ENCODE measurements at regions not wholly inside any gene's neighbourhood (a gene's known extent, or its start where the extent isn't known, plus 50 kb on each side); places are given as distances from the start of the nearest gene placed in this dataset.

DNA sequence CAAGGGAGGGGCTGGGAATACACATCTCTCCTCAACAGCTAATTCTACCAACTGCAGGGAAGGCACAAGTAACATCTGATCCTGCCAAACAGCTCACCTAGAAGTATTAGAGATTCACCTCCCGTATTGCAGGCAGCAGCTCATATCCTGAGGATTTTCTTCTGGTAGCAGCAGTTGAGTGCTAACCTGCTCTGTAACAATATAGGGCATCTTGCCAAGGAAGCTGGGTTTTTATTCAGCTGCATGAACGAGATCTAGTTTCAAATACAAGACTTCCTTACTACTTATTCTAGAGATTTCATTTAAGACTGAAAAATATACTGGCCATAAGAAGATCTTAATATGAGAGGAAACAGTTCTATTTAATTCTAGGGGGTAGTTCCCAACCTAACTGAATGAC, 261.4 kb upstream of the USP15 start:
- Histone ChIP-seq H3K9me1 (ENCODE audit: control insufficient read depth, extremely low read depth, insufficient read depth, low read length) (no peaks in the 10 kb centered on the region), H3K27me3 (ENCODE audit: control insufficient read depth, extremely low read depth, insufficient read depth, low read length) (no peaks in the 10 kb centered on the region), H3K79me2 (ENCODE audit: control insufficient read depth, insufficient read depth, low read length) (no peaks in the 10 kb centered on the region), H3K4me3 (ENCODE audit: control insufficient read depth in 2 of 3, extremely low read depth in 1 of 3, insufficient read depth in 2 of 3, low read depth in 1 of 3, low read length in 3 of 3) (no peak overlapping the region), H3K4me1 (ENCODE audit: control insufficient read depth, extremely low read depth, insufficient read depth, low read length) (no peaks in the 10 kb centered on the region), H3K36me3 (ENCODE audit: control insufficient read depth in 2 of 2, extremely low read depth in 1 of 2, insufficient read depth in 2 of 2, low read length in 2 of 2) (no peaks in the 10 kb centered on the region), H3K27ac (ENCODE audit: control insufficient read depth, insufficient read depth, low read length) (no peak overlapping the region), H3K9me3 (ENCODE audit: control insufficient read depth, low read depth, low read length) (no peaks in the 10 kb centered on the region), H4K20me1 (ENCODE audit: control insufficient read depth, extremely low read depth, insufficient read depth, low read length) (no peaks in the 10 kb centered on the region), H3K9ac (ENCODE audit: control insufficient read depth, extremely low read depth, insufficient read depth, low read length) (no peak overlapping the region), H2AFZ (ENCODE audit: control insufficient read depth, low read length) (no peak overlapping the region), H3K4me2 (ENCODE audit: control insufficient read depth, extremely low read depth, insufficient read depth, low read depth, low read length) (no peak overlapping the region)
- FAIRE-seq (no peak), DNase-seq (ENCODE audit: low read depth, low spot score) (no peak)
- TF ChIP-seq EZH2 (IDR thresholded peaks at IDR 0.05; ENCODE audit: low read length) (no peak), CTCF (optimal IDR thresholded peaks at IDR 0.05 in 1 of 3, IDR thresholded peaks at IDR 0.05 in 1 of 3, conservative IDR thresholded peaks at IDR 0.05 in 1 of 3; ENCODE audit: extremely low read depth in 1 of 3, insufficient read depth in 2 of 3, low read length in 3 of 3) (no peak)
- dilution Hi-C loops (cut with MboI; ENCODE audit: extremely low pct_ligation_motif_present, low sequenced_read_pairs), result no loop called here

GRCh38 chr12:61999311-61999710, 260.9 kb upstream of the USP15 start:
- Histone ChIP-seq H3K79me2 (ENCODE audit: control insufficient read depth, insufficient read depth, low read length) (no peaks in the 10 kb centered on the region), H3K4me2 (ENCODE audit: control insufficient read depth, extremely low read depth, insufficient read depth, low read depth, low read length) (no peak overlapping the region), H2AFZ (ENCODE audit: control insufficient read depth, low read length) (no peak overlapping the region), H3K27me3 (ENCODE audit: control insufficient read depth, extremely low read depth, insufficient read depth, low read length) (no peaks in the 10 kb centered on the region), H4K20me1 (ENCODE audit: control insufficient read depth, extremely low read depth, insufficient read depth, low read length) (no peaks in the 10 kb centered on the region), H3K4me1 (ENCODE audit: control insufficient read depth, extremely low read depth, insufficient read depth, low read length) (no peaks in the 10 kb centered on the region), H3K9ac (ENCODE audit: control insufficient read depth, extremely low read depth, insufficient read depth, low read length) (no peak overlapping the region), H3K27ac (ENCODE audit: control insufficient read depth, insufficient read depth, low read length) (no peak overlapping the region), H3K36me3 (ENCODE audit: control insufficient read depth in 2 of 2, extremely low read depth in 1 of 2, insufficient read depth in 2 of 2, low read length in 2 of 2) (no peaks in the 10 kb centered on the region), H3K9me3 (ENCODE audit: control insufficient read depth, low read depth, low read length) (no peaks in the 10 kb centered on the region), H3K9me1 (ENCODE audit: control insufficient read depth, extremely low read depth, insufficient read depth, low read length) (no peaks in the 10 kb centered on the region), H3K4me3 (ENCODE audit: control insufficient read depth in 2 of 3, extremely low read depth in 1 of 3, insufficient read depth in 2 of 3, low read depth in 1 of 3, low read length in 3 of 3) (no peak overlapping the region)
- no peak for TF ChIP-seq EZH2 (IDR thresholded peaks at IDR 0.05; ENCODE audit: low read length)
- no peak for TF ChIP-seq CTCF (optimal IDR thresholded peaks at IDR 0.05 in 1 of 3, IDR thresholded peaks at IDR 0.05 in 1 of 3, conservative IDR thresholded peaks at IDR 0.05 in 1 of 3; ENCODE audit: extremely low read depth in 1 of 3, insufficient read depth in 2 of 3, low read length in 3 of 3)
- dilution Hi-C loops (cut with MboI; ENCODE audit: extremely low pct_ligation_motif_present, low sequenced_read_pairs), result no loop called here
- DNase-seq (ENCODE audit: low read depth, low spot score), result no peak
- FAIRE-seq, result no peak
